ENCODE measurements at regions not wholly inside any gene's neighbourhood (a gene's known extent, or its start where the extent isn't known, plus 50 kb on each side); places are given as distances from the start of the nearest gene placed in this dataset.

- POLR2A ChIA-PET, result no interaction called here
- FAIRE-seq, result no peak
- Histone ChIP-seq H3K27me3 (ENCODE audit: control insufficient read depth in 2 of 2, insufficient read depth in 2 of 2, low read length in 2 of 2) (no peaks in the 10 kb centered on the region), H3K4me3 (no peak overlapping the region), H3K36me3 (ENCODE audit: control insufficient read depth, insufficient read depth, low read length) (no peaks in the 10 kb centered on the region), H3K9ac (ENCODE audit: insufficient read depth in 1 of 2, low read depth in 2 of 2, low read length in 2 of 2) (no peak overlapping the region), H2AFZ (ENCODE audit: low read depth, low read length) (no peak overlapping the region), H3K79me2 (ENCODE audit: control insufficient read depth, insufficient read depth, low read length) (no peaks in the 10 kb centered on the region), H3K27ac (ENCODE audit: extremely low read depth, low read depth, low read length) (no peak overlapping the region), H3K4me2 (ENCODE audit: insufficient read depth, low read length) (no peak overlapping the region), H3K9me3 (replicated peaks; ENCODE audit: control insufficient read depth, insufficient read depth, low read depth, low read length) (no peaks in the 10 kb centered on the region), H4K20me1 (replicated peaks; ENCODE audit: control insufficient read depth, insufficient read depth, low read length) (no peaks in the 10 kb centered on the region), H3K9me1 (ENCODE audit: control insufficient read depth, insufficient read depth, low read length) (no peaks in the 10 kb centered on the region), H3K4me1 (replicated peaks in 1 of 2; ENCODE audit: control insufficient read depth in 2 of 2, insufficient read depth in 2 of 2, low read length in 2 of 2) (no peaks in the 10 kb centered on the region)
- intact Hi-C loops (cut with micrococcal nuclease) (no loop called here), in situ Hi-C loops (cut with MboI) (no loop called here)
- TF ChIP-seq ZNF398 (CRISPR knock-in tag; IDR thresholded peaks at IDR 0.05) (no peak), ZNF764 (CRISPR knock-in tag; IDR thresholded peaks at IDR 0.05; ENCODE audit: low read depth) (no peak), POLR2G (IDR thresholded peaks at IDR 0.05; ENCODE audit: low read depth, low read length) (no peak), ZNF274 (IDR thresholded peaks at IDR 0.05; ENCODE audit: borderline replicate concordance, low read depth, low read length) (no peak), MCM2 (IDR thresholded peaks at IDR 0.05; ENCODE audit: low read depth) (no peak), SNAPC5 (CRISPR knock-in tag; IDR thresholded peaks at IDR 0.05) (no peak), NR4A1 (CRISPR knock-in tag; IDR thresholded peaks at IDR 0.05) (no peak), NR4A1 (tag; IDR thresholded peaks at IDR 0.05) (no peak)
- TF ChIP-seq, protein P1, sequence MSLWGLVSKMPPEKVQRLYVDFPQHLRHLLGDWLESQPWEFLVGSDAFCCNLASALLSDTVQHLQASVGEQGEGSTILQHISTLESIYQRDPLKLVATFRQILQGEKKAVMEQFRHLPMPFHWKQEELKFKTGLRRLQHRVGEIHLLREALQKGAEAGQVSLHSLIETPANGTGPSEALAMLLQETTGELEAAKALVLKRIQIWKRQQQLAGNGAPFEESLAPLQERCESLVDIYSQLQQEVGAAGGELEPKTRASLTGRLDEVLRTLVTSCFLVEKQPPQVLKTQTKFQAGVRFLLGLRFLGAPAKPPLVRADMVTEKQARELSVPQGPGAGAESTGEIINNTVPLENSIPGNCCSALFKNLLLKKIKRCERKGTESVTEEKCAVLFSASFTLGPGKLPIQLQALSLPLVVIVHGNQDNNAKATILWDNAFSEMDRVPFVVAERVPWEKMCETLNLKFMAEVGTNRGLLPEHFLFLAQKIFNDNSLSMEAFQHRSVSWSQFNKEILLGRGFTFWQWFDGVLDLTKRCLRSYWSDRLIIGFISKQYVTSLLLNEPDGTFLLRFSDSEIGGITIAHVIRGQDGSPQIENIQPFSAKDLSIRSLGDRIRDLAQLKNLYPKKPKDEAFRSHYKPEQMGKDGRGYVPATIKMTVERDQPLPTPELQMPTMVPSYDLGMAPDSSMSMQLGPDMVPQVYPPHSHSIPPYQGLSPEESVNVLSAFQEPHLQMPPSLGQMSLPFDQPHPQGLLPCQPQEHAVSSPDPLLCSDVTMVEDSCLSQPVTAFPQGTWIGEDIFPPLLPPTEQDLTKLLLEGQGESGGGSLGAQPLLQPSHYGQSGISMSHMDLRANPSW (CRISPR knock-in tag; IDR thresholded peaks at IDR 0.05), result no peak
- no peak for DNase-seq (ENCODE audit: extremely low read depth in 1 of 4, low spot score in 3 of 4)
- CTCF ChIA-PET (ENCODE audit: low intra/inter-chr PET ratio), result no interaction called here
- BruUV-seq (replicated peaks), result no TSS peak
- WGBS (ENCODE audit: insufficient coverage, low coverage, missing lambda C conversion rate), result 6% methylated on average over 3 of the region's 3 CpGs
- ATAC-seq, result no peak
Measured at GRCh38 chr13:22325761-22326160, 654.9 kb downstream of the FGF9 start.
